ENCODE measurements at regions not wholly inside any gene's neighbourhood (a gene's known extent, or its start where the extent isn't known, plus 50 kb on each side); places are given as distances from the start of the nearest gene placed in this dataset.
"Not testable (repeated sequence)": the region's sequence is repeated elsewhere in the genome, so short reads cannot be mapped to it uniquely, and the experiment has no call there.

DNA sequence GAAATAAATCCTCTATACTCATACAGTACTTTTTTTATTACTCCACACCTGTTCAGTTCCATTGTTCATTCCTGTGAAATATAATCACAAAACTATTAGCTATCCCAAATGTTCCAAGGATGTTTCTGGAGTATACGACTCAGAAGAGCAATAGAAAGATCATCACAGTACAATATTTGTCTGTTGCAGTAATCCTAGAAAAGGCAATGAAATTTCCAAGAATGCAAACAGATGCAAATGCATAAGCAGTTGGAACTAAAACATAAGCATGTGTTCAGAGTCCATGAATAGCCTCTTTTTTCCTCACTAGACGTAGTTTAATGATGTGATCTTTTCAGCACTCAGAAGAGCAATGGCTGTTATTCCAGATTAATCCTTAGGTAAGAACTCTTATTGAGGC is 55.2 kb downstream of the RTL3 start:
- no peak for DNase-seq (ENCODE audit: low read depth in 3 of 3)

DNA sequence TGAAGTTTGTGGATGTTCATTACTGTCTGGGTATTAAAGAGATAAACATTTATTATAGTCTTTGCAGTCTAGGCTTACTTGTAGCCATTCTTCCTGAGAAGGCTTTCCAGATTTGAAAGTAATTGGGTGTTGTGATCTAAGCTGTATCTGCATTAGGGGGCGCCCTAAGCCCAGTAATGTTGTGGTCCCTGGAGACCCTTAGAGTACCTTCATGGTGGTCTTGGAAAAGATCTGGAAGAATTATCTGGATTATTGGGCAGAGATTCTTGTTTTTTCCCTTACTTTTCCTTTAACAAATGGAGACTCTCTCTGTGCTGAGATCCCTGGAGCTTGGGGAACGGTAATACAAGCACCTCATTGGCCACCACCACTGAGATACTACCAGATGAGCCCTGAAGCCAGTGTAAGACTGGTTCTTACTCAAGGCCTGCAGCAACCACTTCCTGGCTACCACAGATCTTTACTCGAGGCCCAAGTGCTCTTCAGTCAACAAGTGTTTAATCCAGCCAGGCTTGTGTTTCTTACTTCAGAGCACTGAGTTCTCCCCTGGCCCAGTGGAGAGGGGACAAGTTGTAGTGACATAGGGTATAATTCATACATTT is 63.1 kb downstream of the RTL3 start:
- DNase-seq (ENCODE audit: low read depth in 3 of 3) = no peak

DNA sequence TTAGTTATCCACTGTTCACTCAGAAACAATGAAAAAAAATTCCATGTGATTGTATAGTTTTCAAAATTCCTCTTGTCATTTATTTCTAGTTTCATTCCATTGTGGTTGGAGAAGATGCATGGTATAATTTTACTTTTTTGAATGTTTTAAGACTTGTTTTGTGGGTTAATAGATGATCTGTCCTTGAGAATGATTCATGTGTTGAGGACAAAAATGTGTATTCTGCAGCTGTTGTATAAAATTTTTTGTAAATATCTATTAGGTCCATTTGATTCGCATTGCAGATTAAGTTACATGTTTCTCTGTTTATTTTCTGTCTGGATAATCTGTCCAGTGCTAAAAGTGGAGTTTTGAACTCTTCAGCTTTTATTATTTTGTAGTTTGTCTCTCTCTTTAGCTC is 65.4 kb downstream of the RTL3 start:
- DNase-seq (ENCODE audit: low read depth in 3 of 3) = no peak

DNA sequence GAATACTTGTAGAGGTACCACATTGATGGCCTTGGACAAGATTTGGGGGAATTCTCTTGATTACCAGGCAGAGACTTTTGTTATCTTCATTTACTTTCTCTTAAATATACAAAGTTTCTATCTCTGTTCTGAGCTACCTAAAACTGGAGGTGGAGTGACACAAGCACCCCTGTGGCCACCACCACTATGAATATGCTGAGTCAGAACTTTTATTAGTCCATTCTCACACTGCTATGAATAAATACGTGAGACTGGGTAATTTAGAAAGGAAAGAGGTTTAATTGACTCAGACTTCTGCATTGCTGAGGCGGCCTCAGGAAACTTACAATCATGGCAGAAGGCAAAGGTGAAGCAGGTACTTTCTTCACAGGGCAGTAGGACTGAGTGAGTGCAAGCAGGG is 67.1 kb downstream of the RTL3 start:
- no peak for DNase-seq (ENCODE audit: low read depth in 3 of 3)

DNA sequence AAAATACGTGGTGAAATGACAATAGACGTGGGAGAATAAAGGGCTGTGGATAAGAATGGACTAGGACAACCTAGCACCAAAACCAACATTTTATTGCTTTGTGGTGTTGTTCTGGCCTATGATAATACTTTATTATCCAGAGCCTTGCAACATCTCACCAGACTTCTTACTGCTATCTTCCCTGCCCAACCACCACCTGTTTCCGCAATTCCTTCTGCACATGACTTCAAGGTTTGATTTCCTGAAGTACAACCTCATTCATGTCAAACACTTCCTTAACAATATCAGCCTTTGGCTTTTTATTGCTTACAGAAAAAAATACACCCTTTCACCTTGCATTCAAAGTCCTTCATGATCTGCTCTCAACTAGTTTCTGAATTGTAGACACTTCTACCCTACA is 84.8 kb downstream of the RTL3 start:
- no peak for DNase-seq (ENCODE audit: low read depth in 3 of 3)

DNA sequence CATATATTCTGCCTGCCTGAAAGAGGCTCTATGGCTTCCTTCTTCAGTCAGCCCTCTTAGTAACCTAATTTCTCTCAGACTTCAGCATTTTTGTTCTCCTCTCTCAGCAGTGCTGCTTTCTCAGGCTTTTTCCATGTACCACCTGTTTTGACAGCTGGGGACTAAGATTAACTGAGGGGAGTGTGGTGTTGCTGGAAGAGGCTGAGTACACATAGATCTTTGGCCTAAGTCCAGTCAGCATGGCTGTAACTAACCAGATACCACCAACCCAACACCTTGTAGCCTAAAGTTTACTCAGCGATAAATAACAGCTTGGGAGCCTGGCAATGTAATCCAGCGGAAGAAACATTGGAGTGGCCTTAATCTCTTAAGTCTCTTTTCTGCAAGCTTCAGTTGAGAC is 85.5 kb downstream of the RTL3 start:
- no peak for DNase-seq (ENCODE audit: low read depth in 3 of 3)

DNA sequence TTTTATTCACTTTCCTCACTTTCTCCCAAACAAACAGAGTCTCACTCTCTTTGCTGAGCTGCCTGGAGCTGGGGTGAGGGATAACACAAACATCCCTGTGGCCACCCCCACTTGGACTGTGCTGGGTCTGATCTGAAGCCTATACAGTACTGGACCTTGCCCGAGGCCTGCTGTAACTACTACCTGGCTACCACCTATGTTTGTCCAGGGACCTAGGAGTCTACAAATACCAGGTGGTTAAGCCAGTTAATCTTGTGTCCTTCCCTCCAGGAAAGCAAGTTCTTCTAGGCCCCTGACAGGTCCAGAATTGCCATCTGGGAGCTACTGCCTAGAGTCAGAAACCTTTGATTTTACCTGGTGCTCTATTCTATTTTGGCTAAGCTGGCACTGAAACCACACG is 87.3 kb downstream of the RTL3 start:
- no peak for DNase-seq (ENCODE audit: low read depth in 3 of 3)

DNA sequence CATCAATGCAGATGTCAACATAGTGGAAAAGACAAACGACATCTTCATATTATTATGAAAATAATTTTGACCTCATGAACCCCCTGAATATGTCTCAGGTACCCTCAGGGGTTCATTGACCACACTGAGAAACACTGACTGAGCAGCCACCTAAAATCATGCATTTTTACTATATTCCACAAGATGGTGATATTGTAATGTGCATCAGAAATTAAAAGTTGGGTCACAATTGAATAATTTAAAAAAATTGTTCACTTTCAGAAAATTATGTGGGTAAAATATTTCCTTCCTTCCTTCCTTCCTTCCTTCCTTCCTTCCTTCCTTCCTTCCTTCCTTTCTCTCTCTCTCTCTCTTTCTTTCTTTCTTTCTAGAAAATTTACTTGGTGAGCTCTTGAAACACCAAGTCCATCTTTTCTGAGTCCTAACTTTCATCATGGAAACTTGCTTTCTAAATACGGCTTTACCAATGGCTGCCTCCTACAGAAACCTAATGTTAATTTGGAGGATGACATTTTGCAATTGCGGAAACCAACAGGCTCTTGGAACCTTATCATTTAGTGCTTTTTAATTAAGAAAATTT is 103.6 kb downstream of the RTL3 start:
- DNase-seq (ENCODE audit: low read depth in 3 of 3) = no peak

DNA sequence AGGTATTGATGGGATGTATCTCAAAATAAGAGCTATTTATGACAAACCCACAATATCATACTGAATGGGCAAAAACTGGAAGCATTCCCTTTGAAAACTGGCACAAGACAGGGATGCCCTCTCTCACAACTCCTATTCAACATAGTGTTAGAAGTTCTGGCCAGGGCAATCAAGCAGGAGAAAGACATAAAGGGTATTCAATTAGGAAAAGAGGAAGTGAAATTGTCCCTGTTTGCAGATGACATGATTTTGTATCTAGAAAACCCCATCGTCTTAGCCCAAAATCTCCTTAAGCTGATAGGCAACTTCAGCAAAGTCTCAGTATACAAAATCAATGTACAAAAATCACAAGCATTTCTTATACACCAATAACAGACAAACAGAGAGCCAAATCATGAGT is 106.5 kb downstream of the RTL3 start:
- DNase-seq (ENCODE audit: low read depth in 3 of 3) = not testable (repeated sequence)

DNA sequence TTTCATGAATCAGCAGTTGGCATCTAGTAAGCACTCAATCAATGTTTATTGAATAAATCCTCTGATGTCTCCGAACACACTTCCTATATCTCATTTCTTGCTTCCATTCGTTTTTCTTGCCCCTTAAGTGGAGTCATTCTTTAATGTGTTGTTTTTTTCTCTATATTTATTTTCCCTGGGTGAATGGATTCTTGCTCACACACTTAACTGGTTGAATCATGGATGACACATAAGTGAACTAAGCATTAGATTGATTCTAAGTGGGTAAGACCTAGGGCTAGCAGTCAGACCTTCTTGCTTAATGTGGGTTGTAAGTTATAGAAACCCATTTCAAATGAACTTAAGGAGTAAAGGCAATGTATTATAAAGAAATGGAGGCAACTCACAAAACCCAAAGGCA is 111.1 kb downstream of the RTL3 start:
- no peak for DNase-seq (ENCODE audit: low read depth in 3 of 3)

DNA sequence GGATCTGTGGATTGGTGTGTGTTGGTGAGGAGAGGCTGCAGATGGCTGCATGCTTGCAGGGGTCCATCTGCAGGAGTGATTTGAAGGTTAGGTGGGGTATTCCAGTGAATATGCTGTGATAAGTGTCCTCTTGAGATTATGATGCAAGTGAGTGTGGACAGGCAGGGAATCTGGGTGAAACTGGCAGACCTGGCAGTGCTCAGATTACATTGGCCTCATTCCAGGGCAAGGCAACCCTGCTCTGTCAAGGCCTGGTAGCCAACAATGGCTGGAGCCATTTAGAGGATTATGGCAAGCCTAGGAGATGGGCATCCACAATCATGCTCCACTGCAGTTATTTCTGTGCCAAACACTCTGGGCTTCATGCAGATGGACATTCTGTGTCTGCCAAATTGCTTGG is 113.9 kb downstream of the RTL3 start:
- no peak for DNase-seq (ENCODE audit: low read depth in 3 of 3)

DNA sequence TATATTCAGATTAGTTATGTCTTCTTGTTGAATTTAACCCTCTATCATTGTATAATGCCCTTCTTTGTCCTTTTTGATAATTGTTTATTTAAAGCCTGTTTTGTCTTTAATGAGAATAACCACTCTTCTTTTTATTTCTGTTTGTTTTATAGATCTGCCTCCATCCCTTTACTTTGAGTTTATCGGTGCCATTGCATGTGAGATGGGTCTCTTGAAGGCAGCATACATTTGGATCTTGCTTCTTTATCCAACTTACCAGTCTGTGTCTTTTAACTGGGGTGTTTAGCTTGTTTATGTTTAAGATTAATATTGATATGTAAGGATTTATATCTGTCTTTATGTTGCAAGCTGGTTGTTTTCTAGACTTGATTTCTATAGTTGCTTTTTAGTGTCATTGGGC is 115.8 kb downstream of the RTL3 start:
- no peak for DNase-seq (ENCODE audit: low read depth in 3 of 3)

DNA sequence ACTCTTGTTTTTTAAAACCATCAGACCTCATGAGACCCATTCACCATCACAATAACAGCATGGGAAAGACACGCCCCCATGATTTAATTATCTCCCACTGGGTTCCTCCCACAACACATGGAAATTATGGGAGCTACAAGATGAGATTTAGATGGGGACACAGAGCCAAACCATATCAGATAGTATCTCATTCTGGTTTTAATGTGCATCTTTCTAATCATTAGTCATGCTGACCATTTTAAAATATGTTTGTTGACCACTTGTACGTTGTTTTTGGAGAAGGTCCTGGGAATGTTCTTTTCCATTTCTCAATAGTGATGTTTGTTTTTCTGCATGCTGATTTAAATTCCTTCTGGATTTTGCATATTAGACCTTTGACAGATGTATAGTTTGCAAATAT is 119.0 kb downstream of the RTL3 start:
- DNase-seq (ENCODE audit: low read depth in 3 of 3) = no peak

DNA sequence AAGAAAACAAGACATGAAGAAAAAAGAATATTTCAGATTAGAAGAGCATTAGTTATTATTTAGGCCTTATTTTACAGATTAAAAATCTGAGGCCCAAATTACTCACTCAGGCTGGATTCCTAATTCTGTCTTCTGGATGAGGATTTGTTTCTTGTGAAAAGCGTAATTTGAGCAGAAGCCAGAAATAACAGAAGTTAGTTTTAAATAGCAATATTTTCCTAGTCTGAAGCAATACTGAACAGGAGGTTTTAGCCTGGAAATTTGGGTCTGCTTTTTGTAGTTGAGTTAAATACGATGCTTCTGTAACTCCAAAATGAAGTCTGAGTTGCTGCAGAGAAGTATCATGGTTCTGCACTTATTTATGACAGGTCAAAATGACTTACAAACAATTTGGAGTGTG is 124.9 kb downstream of the RTL3 start:
- no peak for DNase-seq (ENCODE audit: low read depth in 3 of 3)

DNA sequence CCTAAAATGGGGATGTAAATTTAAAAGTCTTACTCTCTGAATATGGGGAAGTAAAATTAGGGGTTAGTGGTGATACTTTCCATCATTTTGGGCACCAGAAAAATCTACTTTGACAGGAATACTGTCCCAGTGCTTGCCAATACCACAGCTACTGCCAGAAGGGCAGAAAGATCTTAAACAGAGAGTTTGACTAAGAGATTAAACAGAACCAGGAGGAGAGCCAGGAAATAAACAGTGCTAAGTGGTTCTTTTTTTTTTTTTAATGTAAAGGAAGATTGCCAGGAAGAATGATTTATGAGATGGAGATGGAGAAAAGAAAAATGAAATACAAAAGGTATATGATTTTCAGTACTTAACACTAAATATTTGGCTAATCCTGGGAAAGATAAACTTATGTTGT is 126.8 kb downstream of the RTL3 start:
- DNase-seq (ENCODE audit: low read depth in 3 of 3) = no peak

DNA sequence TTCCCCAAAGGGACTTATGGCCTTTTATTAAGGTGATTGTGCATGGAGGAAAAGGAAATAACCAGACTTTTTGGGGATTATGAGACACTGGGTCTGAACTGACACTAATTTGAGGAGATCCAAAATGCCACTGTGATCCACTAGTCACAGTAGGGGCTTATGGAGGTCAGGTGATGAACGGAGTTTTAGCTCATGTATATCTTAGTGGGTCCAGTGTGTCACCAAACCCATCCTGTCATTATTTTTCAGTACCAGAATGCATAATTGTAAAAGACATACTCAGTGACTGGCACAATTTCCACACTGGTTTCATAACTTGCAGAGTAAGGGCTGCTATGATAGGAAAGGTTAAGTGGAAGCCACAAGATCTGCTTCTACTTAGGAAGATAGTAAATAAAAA is 131.3 kb downstream of the RTL3 start:
- no peak for DNase-seq (ENCODE audit: low read depth in 3 of 3)

DNA sequence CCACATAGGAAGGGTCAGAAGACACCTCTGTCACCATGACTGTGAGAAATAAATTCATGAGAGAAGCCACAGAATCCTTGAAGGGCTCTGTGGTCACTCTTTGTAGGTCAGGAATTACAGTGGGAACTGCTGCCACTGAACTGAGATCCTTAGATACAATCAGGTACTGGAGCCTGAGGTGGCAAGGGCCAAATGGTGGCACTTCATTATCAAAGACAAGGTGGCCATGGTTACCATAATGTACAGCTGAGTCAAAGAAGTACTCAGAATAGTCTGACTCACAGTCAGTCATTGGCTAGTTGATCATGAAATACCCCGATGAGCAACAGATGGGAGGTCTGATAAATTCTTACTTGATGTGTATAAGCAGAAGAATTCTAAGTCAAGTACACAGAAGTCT is 131.9 kb downstream of the RTL3 start:
- no peak for DNase-seq (ENCODE audit: low read depth in 3 of 3)

DNA sequence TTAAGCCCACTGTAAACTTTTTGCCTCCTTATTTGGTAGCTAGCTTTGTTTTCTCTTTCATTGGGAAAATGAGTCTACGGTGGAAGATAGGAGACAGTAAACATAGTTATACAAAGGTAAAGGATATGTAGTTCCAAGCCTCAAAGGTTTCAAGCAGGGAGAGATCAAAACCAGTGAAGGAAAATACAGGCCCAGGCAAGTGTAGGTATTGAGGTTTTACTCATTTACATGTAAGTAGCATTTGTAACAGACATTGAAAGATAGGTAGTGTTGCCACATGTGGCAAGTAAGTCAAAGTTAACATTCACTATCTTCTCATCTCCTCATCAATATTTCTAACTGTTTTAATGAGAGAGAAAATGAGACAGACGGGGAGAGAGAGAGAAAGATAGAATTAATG is 136.5 kb downstream of the RTL3 start:
- DNase-seq (ENCODE audit: low read depth in 3 of 3) = no peak

DNA sequence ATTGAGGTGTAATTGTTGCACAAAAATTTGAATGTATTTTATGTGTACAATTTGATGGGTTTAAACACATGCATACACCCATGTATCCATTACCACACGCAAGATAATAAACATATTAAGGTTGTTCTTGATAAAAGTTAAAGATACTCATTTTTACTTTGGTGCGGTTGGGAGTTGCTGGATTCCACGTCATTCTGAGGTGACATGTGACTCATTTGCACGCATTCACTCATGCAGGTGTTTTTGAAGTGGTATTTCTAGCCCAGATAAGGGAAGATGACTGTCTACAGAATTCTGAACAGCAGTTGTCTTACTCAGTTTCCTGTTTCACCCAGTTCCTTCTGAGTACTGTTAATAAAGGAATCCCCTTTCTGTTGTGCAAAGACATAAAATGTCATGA is 142.0 kb downstream of the RTL3 start:
- DNase-seq (ENCODE audit: low read depth in 3 of 3) = peak; percentile 17 to 43 (median 33)

DNA sequence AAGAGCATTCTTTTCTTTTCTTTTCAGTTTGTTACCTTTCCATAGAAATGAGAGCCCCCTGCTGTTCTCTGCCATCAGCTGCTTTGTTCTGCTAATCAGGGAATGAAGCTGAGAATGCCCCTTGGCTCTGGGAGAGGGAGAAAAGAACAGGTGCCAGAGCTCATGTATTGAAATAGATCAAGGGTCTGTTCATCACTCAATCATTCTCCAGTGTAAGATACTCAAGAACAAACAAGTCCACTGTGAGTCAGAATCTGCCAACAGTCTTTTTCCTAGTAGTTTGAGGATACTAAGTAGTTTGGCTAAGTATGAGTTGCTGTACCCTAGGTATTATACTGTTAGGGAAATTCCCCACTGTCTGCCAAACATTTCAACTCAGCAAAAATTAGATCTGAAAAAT is 144.3 kb downstream of the RTL3 start:
- no peak for DNase-seq (ENCODE audit: low read depth in 3 of 3)

DNA sequence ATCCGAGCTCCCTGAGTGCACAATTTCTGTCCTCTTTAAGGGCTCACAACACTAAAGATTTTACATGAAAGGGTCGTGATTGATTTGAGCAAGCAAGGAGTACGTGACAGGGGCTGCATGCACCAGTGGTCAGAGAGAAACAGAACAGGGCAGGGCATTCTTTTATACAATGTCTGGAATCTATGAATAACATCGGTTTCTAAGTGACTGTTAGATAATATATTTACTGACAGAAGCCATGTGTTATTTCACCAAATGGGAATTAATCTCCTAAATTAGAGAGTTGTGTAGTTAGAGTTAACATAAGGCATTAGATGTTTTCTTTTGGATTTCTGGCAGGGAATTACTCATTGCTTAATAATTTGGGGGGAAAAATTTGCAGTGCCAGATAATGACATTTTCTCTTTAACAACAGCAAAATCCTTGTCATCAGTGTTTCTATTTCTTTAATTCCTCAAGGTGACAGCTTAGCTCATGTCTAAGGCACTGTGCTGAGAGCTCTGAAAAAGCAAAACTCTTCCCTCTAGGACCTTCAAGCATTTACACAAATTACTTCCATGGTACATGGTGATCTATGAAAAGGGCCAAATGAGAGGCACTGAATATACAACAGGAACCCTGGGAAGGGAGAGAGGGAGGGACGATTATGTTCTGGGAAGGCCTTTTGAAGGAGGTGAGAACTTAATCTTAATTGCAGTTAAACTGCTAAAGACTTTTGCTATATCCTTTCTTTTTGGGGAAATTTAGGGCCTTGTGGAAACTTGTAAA is 145.0 kb downstream of the RTL3 start:
- no peak for DNase-seq (ENCODE audit: low read depth in 3 of 3)

DNA sequence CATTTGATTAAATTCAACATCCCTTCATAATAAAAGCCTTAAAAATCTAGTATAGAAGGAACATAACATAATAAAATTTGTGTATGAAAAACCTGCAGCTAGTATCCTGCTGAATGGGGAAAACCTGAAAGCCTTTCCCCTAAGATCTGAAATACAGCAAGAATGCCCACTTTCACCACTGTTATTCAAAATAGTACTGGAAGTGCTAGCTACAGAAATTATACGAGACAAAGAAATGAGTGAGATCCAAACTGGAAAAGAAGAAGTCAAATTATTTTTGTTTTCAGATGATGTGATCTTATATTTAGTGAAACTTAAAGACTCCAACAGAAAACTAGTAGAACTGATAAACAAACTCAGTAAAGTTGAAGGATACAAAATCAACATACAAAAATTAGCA is 152.9 kb downstream of the RTL3 start:
- DNase-seq (ENCODE audit: low read depth in 3 of 3) = no peak

DNA sequence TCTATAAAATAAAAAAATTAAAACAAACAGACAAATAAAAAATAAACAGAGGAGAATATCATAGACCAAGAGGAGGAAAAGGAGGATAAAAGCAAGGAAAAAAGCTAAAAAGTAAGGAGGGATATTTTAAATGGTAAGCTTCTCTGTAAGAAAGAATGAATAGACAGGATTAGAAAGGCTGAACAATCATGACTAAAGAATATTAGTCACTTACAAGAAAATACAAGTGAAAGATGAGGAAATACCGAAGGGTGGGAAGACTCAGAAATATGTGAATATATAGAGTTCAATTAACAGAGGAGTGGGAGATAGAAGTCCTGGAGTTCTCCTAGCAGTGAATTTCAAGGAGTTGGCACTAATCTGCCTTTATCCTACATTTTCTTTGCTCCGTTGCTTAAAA is 162.6 kb downstream of the RTL3 start:
- no peak for DNase-seq (ENCODE audit: low read depth in 3 of 3)

DNA sequence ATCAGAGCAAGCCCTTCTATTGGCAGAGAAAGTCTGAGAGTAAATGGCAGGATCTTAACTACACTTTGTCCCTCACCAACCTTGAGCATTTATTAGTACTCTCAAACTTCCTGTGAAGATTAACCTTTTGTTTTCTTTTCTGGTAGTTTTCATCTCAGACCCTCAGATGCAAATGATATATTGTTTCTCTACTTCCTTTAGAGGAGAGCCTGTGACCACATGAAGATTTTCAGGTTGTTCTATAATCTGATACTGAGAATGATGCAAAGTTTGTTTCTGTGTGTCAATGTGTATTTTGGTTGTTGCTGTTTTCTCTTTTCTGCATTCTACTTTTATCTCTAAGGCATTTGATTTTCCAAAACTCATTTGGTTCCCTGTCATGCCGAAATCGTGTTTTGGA is 165.8 kb upstream of the CYSLTR1 start:
- no peak for DNase-seq (ENCODE audit: low read depth in 3 of 3)

All from stimulated activated CD4-positive, alpha-beta T cell treated with anti-CD3 and anti-CD28 coated beads, TNF-alpha, amount 100 ng/mL, for 24 hours (primary cell).